ENCODE measurements at regions not wholly inside any gene's neighbourhood (a gene's known extent, or its start where the extent isn't known, plus 50 kb on each side); places are given as distances from the start of the nearest gene placed in this dataset.
"Not testable (repeated sequence)": the region's sequence is repeated elsewhere in the genome, so short reads cannot be mapped to it uniquely, and the experiment has no call there.

GRCh38 chrX:222800-223513 is 58.2 kb upstream of the PLCXD1 start:
- not testable (repeated sequence) for DNase-seq; ATAC-seq; H3K27me3 Mint-ChIP-seq (ENCODE audit: low read depth); H3K4me3 Mint-ChIP-seq; H3K36me3 Mint-ChIP-seq (ENCODE audit: insufficient read depth); H3K9me3 Mint-ChIP-seq; H3K4me1 Mint-ChIP-seq (ENCODE audit: low read depth)

- not testable (repeated sequence) for ATAC-seq; H3K27me3 Mint-ChIP-seq (ENCODE audit: low read depth); H3K9me3 Mint-ChIP-seq; H3K4me1 Mint-ChIP-seq (ENCODE audit: low read depth); H3K4me3 Mint-ChIP-seq; H3K36me3 Mint-ChIP-seq (ENCODE audit: insufficient read depth); DNase-seq
Measured at GRCh38 chrX:223514-223854, 57.7 kb upstream of the PLCXD1 start.

- H3K4me1 Mint-ChIP-seq (ENCODE audit: low read depth); H3K9me3 Mint-ChIP-seq; DNase-seq; H3K27me3 Mint-ChIP-seq (ENCODE audit: low read depth); H3K36me3 Mint-ChIP-seq (ENCODE audit: insufficient read depth); H3K4me3 Mint-ChIP-seq: not testable (repeated sequence)
- ATAC-seq: peak; percentile 70 to 80
Measured at GRCh38 chrX:226474-227164, 54.6 kb upstream of the PLCXD1 start.

- not testable (repeated sequence) for H3K27me3 Mint-ChIP-seq (ENCODE audit: low read depth); H3K36me3 Mint-ChIP-seq (ENCODE audit: insufficient read depth)
Measured at GRCh38 chrX:227396-227795, 53.8 kb upstream of the PLCXD1 start.

More at GRCh38 chrX:227396-227795, 53.8 kb upstream of the PLCXD1 start:
- not testable (repeated sequence) for H3K9me3 Mint-ChIP-seq; DNase-seq; ATAC-seq; H3K4me1 Mint-ChIP-seq (ENCODE audit: low read depth); H3K4me3 Mint-ChIP-seq
